Thyroid gland (tissue), 4 donors: ENCODE measurements at regions not wholly inside any gene's neighbourhood (a gene's known extent, or its start where the extent isn't known, plus 50 kb on each side); places are given as distances from the start of the nearest gene placed in this dataset.

Experiments
- DNase-seq, 2 donors: peaks; one replicate each; pipeline ENCODE4 v3.0.0-alpha.2; 2019
- H3K27ac ChIP-seq, 3 donors: fragments of 200-600 bp; sonication (generic); 1 replicate in 2 of 3; 2 replicates in 1 of 3; pipeline ENCODE4 v1.5.1; 2016 to 2019; ENCODE audit warnings: mild to moderate bottlenecking in 1 of 3, moderate library complexity in 1 of 3
- H3K27me3 ChIP-seq: fragments of 200-600 bp; sonication (generic); one replicate; pipeline ENCODE4 v1.5.1; 2019
- H3K36me3 ChIP-seq, 2 donors: fragments of 200-600 bp; sonication (generic); one replicate each; pipeline ENCODE4 v1.5.1; 2016 to 2019
- H3K4me1 ChIP-seq, 2 donors: fragments of 200-600 bp; sonication (generic); one replicate each; pipeline ENCODE4 v1.5.1; 2017 to 2019
- H3K4me3 ChIP-seq, 3 donors: fragments of 200-600 bp; sonication (generic); replicated peaks in 1 of 3; 1 replicate in 2 of 3; 2 replicates in 1 of 3; pipeline ENCODE4 v1.5.1; 2016; ENCODE audit warnings: mild to moderate bottlenecking in 1 of 3
- H3K9me3 ChIP-seq: fragments of 200-600 bp; sonication (generic); one replicate; pipeline ENCODE4 v1.5.1; 2017
- POLR2A ChIP-seq, 2 donors: fragments of 450-650 bp; IDR thresholded peaks; one replicate each; pipeline ENCODE4 v1.6.1; 2017; ENCODE audit warnings: antibody characterized with exemption in 2 of 2, mild to moderate bottlenecking in 2 of 2, moderate library complexity in 1 of 2
- WGBS, 2 donors: methylation state at CpG; one replicate each; pipeline ENCODE4 v1.1.5; 2017; 5-methylcytosine and 5-hydroxymethylcytosine counted together
- intact Hi-C: fragments of 100-400 bp; cut with DNase I; formaldehyde crosslinking; loops from one replicate; pipeline ENCODE4 v1.15.1; 2023
- TF ChIP-seq, protein P1 (sequence below), 6 experiments: fragments of 200-600 bp in 3 of 6; fragments of 450-650 bp in 3 of 6; sonication (generic) in 3 of 6; IDR thresholded peaks; one replicate each; pipeline ENCODE4 v1.5.1; 2016 to 2019; ENCODE audit warnings: antibody characterized with exemption in 6 of 6, mild to moderate bottlenecking in 2 of 6, inconsistent platforms in 1 of 6, moderate library complexity in 1 of 6

DNA sequence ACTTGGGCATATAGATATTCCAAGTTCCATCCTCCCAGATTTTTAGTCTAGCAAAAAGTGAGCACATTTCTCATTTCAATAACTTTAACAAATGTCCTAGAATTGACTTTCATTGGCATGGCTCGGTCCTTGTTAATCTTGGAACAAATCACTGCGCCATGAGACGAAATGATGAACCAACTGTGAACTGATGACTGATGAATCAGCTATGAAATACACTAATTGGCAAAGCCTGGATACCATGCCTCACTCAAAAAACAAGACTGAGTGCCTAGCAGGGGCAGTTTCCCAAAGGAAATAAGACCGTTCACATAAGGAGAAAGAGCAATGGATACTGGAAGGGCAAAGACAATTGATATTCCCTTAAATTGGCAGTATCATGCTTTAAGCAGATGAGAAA lies 248.6 kb upstream of the VEGFC start:
- H3K9me3 ChIP-seq = no peaks in the 10 kb centered on the region
- no peak overlapping the region for H3K27ac ChIP-seq
- H3K4me1 ChIP-seq = no peaks in the 10 kb centered on the region
- no peaks in the 10 kb centered on the region for H3K36me3 ChIP-seq
- intact Hi-C loops = no loop called here
- 93 to 97% methylated on average over 4 of the region's 4 CpGs for WGBS, 2 donors
- no peak for DNase-seq
- TF ChIP-seq, protein P1, sequence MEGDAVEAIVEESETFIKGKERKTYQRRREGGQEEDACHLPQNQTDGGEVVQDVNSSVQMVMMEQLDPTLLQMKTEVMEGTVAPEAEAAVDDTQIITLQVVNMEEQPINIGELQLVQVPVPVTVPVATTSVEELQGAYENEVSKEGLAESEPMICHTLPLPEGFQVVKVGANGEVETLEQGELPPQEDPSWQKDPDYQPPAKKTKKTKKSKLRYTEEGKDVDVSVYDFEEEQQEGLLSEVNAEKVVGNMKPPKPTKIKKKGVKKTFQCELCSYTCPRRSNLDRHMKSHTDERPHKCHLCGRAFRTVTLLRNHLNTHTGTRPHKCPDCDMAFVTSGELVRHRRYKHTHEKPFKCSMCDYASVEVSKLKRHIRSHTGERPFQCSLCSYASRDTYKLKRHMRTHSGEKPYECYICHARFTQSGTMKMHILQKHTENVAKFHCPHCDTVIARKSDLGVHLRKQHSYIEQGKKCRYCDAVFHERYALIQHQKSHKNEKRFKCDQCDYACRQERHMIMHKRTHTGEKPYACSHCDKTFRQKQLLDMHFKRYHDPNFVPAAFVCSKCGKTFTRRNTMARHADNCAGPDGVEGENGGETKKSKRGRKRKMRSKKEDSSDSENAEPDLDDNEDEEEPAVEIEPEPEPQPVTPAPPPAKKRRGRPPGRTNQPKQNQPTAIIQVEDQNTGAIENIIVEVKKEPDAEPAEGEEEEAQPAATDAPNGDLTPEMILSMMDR (IDR thresholded peaks at IDR 0.05) = no peak
- TF ChIP-seq POLR2A (IDR thresholded peaks at IDR 0.05) = no peak
- no peak overlapping the region for H3K4me3 ChIP-seq
- H3K27me3 ChIP-seq = no peaks in the 10 kb centered on the region

DNA sequence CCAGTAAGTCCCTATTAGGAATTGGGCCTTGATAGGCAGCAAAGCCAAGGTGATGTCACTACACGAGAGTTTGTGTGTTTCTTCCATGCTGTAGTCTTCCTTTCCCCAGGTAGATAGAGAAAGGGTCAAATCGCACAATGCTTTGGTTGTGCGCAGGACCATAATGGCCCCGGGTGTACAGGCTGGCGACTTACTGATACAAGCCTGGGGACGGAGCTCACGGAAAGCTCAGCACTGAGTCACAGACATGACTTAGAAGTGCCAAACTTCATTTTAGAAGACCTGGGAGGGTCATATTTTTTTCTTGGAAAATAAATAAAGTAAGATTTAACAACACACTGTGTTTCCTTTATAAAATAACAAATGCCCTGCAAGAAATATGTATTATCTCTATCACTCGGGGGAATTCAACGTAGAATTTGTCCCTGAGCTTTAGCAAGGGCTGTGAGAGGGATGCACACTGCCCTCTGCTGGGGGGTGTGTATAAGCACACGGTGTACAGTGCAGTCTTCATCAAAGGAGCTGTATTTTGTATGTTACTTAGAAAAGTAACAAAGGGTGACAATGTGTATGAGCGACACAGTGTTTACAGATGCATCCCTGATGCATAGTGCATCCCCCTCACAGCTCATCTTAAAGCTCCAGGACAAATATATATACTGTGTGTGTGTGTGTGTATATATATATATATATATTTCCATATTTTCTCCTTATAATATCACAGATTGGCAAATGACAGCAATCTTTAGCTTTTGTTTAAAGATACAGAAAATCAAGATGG lies 254.5 kb upstream of the VEGFC start:
- no peak for TF ChIP-seq POLR2A (IDR thresholded peaks at IDR 0.05)
- TF ChIP-seq, protein P1 (IDR thresholded peaks at IDR 0.05) = peak; percentile 64 to 90 (median 81)
- Histone ChIP-seq H3K27ac (no peak overlapping the region), H3K4me3 (no peak overlapping the region), H3K4me1 (no peaks in the 10 kb centered on the region), H3K27me3 (no peaks in the 10 kb centered on the region), H3K9me3 (no peaks in the 10 kb centered on the region), H3K36me3 (no peaks in the 10 kb centered on the region)
- DNase-seq = peak; percentile 47 to 80
- intact Hi-C loops = loop anchor here (5.0 kb wide), 1 partner anchor 670 kb away; no protein-coding TSS in a partner anchor
- 38 to 40% methylated on average over 11 of the region's 11 CpGs for WGBS, 2 donors

DNA sequence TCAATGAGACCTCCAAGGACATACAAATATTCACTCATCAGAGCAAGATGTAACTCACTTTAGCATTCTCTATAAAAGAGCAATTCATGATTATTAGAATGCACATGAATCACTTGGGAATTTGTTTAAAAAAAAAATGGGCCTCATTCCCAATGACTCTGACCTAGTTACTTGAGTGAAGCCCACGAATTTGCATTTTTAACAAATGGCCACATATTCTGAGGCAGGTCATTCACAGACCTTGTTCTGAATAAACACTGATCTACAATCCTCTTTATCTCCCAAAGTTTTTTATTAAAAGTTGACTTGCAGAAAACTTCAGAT lies 255.1 kb upstream of the VEGFC start:
- TF ChIP-seq, protein P1 (IDR thresholded peaks at IDR 0.05) = no peak
- 0 to 4% methylated on average over 1 of the region's 1 CpG for WGBS, 2 donors
- Histone ChIP-seq H3K27ac (no peak overlapping the region), H3K4me1 (no peaks in the 10 kb centered on the region), H3K27me3 (no peaks in the 10 kb centered on the region), H3K9me3 (no peaks in the 10 kb centered on the region), H3K36me3 (no peaks in the 10 kb centered on the region), H3K4me3 (no peak overlapping the region)
- intact Hi-C loops = loop anchor here (5.0 kb wide), 1 partner anchor 671 kb away; no protein-coding TSS in a partner anchor
- DNase-seq = no peak

DNA sequence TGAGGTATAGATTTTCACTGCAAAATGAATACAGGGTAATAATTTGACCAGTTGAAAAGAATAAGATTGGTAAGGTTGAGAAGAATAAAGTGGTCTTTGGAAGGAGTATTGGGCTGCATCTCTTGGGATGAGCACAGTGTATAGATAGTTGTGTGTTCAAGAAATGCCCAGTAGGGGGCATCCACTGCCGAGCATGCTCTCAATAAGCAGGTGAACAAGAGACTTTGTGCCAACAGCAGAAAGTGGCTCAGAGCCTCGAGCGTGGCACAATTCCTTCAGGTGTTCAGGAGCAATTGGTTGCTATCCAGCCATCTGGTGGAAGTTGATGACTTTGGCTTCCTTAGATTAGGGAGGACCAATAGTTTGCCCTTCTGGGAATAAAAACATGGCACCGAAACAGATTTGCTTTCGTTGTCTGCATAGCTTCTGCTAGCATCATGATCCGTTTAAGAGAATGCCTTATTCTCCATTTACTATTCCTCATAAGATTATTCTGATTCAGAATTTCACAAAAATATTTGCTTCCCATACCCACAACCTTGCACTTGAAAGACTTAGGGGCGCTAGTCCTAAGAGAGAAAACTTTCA lies 258.1 kb upstream of the NEIL3 start:
- Histone ChIP-seq H3K4me3 (no peak overlapping the region), H3K4me1 (no peaks in the 10 kb centered on the region), H3K9me3 (no peaks in the 10 kb centered on the region), H3K27me3 (no peaks in the 10 kb centered on the region), H3K36me3 (no peaks in the 10 kb centered on the region), H3K27ac (no peak overlapping the region)
- 65 to 67% methylated on average over 7 of the region's 7 CpGs for WGBS, 2 donors
- TF ChIP-seq POLR2A (IDR thresholded peaks at IDR 0.05) = no peak
- TF ChIP-seq, protein P1 (IDR thresholded peaks at IDR 0.05) = peak; percentile 25 to 67 (median 57)
- DNase-seq = peak; percentile 42 to 56
- intact Hi-C loops = no loop called here

DNA sequence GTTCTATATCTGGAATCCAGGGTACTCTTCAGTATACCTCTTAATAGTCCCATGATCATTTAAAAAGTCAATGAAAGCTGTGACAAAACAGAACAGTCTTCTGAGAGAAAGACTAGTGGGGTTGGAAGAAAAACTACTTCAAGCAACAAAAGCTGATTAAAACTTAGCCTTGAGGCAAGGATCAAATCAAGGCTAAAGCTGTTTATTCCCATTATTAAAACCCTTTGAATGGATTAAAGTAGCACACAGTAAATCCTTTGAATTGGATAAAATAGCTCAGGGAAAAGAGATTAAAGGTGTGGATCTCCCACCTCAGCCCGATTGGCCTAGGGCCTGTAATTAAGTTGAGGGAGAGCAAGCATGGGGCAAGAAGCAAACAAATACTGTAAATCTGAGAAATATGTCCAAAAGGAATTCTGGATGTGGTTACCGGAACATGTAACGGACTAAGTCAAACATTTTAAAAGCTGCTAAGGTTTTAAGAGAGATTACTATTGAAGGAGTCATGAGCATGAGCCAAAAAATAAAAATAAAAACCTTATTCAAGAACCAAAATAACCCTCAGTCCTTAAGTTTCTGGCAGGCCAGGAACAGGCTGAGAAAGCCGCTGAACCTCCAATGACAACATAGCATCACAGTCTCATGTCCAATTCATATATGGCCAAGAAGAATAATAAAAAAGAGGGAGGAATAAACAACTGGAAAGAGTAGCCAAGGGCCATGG lies 257.3 kb upstream of the NEIL3 start:
- TF ChIP-seq POLR2A (IDR thresholded peaks at IDR 0.05) = no peak
- TF ChIP-seq, protein P1 (IDR thresholded peaks at IDR 0.05) = no peak
- 78 to 85% methylated on average over 4 of the region's 4 CpGs for whole genome bisulfite sequencing, 2 donors
- Histone ChIP-seq H3K27ac (no peak overlapping the region), H3K9me3 (no peaks in the 10 kb centered on the region), H3K36me3 (no peaks in the 10 kb centered on the region), H3K27me3 (no peaks in the 10 kb centered on the region), H3K4me3 (no peak overlapping the region), H3K4me1 (no peaks in the 10 kb centered on the region)
- no peak for DNase-seq
- intact Hi-C loops = no loop called here
